Mucosa of stomach (tissue), 1 donor: ENCODE measurements at regions not wholly inside any gene's neighbourhood (a gene's known extent, or its start where the extent isn't known, plus 50 kb on each side); places are given as distances from the start of the nearest gene placed in this dataset.

ENCODE experiments used
- H3K27me3 ChIP-seq: one replicate; pipeline ENCODE4 v1.7.0; 2013; ENCODE audit warnings: mild to moderate bottlenecking, low read length; ENCODE audit not compliant: control insufficient read depth, insufficient read depth
- H3K36me3 ChIP-seq: one replicate; pipeline ENCODE4 v1.7.0; 2013; ENCODE audit warnings: low read length; ENCODE audit not compliant: control insufficient read depth, insufficient read depth
- H3K4me1 ChIP-seq: one replicate; pipeline ENCODE4 v1.7.0; 2013; ENCODE audit warnings: mild to moderate bottlenecking, low read length; ENCODE audit not compliant: control insufficient read depth, insufficient read depth
- H3K4me3 ChIP-seq: one replicate; pipeline ENCODE4 v1.7.0; 2013; ENCODE audit warnings: low read length
- H3K9ac ChIP-seq: one replicate; pipeline ENCODE4 v1.7.0; 2013; ENCODE audit warnings: mild to moderate bottlenecking, low read length, moderate library complexity
- H3K9me3 ChIP-seq: one replicate; pipeline ENCODE4 v1.7.0; 2013; ENCODE audit warnings: mild to moderate bottlenecking, low read length, moderate library complexity; ENCODE audit not compliant: control insufficient read depth
- donor health status: Pancreatic carcinoma.

DNA sequence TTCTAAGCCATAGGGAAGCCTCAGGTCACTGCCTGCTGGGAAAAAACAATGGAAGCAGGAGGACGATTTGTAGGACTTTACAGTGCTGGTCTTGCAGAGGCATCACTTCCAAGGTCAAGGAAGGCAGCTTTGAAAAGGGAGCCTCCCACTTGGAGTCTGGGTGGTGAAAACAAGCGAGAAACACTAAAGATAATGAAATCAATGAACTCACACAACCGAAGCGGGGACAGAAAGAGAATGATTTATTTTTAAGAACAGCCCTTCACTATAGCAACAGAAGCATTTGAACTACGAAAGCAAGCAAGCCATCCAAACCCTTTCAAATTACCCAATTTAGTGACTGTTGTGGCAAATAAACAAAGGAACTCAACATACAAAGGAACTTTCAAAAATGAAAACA, 227.5 kb downstream of the THBS2 start:
- Histone ChIP-seq H3K27me3 (no peaks in the 10 kb centered on the region), H3K36me3 (no peaks in the 10 kb centered on the region), H3K9ac (no peak overlapping the region), H3K9me3 (no peaks in the 10 kb centered on the region), H3K4me1 (no peaks in the 10 kb centered on the region), H3K4me3 (no peak overlapping the region)

DNA sequence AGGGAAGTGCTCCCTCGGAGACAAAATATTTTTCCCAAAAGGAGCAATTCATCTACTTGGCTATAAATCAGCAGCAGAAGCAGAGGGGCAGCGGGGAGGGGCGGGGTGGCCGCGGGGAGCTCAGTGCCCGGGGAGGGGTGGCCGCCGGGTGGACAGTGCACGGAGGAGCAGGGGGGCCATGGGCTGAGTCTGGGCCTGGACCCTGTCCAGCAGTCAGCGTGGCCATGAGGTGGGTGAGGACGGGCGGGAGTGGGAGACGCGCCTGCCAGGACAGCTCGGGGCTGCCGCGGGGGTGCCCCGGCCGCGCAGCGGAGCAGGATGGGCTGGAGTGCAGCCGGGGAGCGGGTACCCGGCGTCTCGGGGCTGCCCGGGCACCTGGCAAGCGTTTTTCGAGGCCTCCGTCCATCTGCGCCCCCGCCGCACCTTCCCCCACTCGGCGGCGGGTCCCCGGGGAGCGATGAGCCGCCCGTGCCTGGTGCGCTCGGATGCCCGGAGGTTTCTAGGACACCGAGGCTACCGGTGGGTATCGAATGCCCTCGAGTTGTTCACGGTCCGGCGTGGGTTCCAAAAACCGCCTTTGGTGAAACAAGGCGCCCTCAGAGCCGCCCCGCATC, 229.5 kb downstream of the THBS2 start:
- H3K9me3 ChIP-seq = no peaks in the 10 kb centered on the region
- no peak overlapping the region for H3K4me3 ChIP-seq
- no peak overlapping the region for H3K9ac ChIP-seq
- no peaks in the 10 kb centered on the region for H3K4me1 ChIP-seq
- H3K36me3 ChIP-seq = no peaks in the 10 kb centered on the region
- no peaks in the 10 kb centered on the region for H3K27me3 ChIP-seq

DNA sequence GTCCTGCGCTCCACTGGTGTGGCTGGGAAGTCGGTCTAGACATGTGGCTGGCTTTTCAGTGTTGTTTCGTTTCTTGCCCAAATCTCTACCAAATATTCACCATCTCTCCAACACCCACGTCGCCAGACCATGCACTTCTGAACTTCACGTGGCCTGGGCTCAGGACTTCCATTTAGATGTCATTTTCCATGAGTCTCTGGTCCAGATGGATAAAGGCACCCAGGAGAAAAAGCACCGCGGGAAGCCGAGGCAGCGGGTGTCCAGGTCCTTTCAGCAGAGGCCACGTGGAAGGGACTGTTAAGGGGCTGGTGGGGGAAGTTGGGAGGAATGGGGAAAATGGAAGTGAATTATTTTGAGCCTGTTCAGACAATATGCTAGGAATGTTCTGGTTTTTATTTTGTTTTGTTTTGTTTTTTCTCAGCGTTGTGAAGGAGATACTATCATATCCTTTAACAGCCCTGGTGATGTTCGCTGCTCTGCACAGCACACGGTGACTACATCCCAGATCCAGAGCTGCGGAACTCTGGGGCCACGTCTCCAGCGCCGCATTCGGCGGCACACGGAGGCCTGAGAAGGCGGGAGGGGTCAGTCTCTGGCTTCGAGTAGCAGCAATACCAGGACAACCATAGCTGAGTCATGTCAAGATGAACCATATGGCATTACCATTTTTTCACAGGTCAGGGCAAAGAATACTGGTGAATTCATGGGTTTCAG, 230.3 kb downstream of the THBS2 start:
- H3K9me3 ChIP-seq = no peaks in the 10 kb centered on the region
- H3K36me3 ChIP-seq = no peaks in the 10 kb centered on the region
- H3K4me1 ChIP-seq = no peaks in the 10 kb centered on the region
- no peak overlapping the region for H3K9ac ChIP-seq
- no peaks in the 10 kb centered on the region for H3K27me3 ChIP-seq
- no peak overlapping the region for H3K4me3 ChIP-seq

DNA sequence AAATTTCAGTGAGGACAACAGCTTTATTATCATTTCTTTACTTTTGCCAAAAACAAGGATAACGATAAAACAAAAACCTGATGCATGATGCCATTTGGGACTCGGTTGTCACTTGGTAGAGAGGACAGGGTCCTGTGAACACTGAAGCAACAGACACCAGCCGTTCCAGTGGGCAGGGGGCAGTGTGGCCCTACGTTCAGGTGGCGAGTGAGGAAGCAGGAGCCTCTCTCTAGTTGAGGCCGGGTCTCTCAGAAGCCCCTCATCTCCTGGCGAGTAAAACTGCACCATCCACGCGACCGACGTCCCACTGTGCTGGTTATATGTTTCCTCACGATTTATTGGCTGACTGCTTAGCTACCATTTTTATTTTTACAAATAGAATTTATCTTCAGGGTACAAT, 231.6 kb downstream of the THBS2 start:
- Histone ChIP-seq H3K4me3 (no peak overlapping the region), H3K27me3 (peaks cover 5% of the 10 kb centered on the region), H3K36me3 (no peaks in the 10 kb centered on the region), H3K9ac (no peak overlapping the region), H3K9me3 (no peaks in the 10 kb centered on the region), H3K4me1 (no peaks in the 10 kb centered on the region)

DNA sequence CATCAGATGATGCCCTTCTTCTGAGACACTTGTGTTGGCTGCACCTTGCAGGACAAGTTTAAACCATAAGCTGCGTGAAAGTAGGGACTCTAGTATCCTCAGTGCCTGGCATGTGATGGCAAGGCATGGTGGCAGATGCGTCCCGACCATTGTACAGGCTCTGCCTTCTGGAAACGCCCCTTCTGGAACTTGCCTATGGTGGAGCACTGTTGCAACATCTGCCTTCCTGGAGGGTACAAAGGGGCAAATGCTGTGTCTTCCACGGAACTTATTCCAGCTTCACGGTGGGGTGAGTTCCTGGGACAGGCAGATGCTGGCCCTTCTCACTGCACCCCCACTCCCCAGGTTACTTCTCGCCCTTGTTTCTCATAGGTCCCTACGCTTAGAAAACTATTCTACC, 232.8 kb downstream of the THBS2 start:
- Histone ChIP-seq H3K9me3 (no peaks in the 10 kb centered on the region), H3K4me1 (no peaks in the 10 kb centered on the region), H3K9ac (no peak overlapping the region), H3K27me3 (peaks cover 5% of the 10 kb centered on the region), H3K36me3 (no peaks in the 10 kb centered on the region), H3K4me3 (no peak overlapping the region)

DNA sequence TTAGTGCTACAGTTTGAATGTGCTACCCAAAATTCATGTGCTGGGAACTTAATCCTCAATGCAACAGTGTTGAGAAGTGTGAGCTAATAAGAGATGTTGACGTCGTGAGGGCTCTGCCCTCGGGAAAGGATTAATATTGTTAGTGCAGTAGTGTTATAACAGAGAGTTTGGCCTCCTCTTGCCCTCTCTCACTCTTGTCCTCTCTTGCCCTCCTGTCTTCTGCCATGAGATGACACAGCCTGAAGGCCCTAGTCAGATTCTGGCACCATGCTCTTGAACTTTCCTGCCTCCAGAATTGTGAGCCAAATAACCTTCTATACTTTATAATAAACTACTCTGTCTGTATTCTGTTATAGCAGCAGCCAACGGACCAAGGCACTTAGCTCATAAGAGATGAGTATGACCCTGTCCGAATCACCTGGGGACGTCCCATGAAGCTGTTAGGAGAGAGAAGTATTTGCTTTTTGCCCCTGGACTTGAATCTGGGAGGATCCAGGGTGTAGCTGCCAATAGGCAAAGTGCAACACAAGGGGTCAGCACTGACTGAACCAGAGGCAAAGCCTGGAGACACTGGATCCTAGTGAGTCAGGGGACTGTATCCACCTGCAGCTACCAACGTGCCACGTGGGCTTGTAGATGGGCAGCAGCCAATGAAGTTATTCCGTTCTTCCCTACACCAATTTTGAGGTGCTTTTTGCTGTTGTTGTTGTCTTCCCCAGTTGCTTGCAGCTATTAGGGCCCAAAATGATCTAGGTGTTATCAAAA, 233.7 kb downstream of the THBS2 start:
- Histone ChIP-seq H3K4me1 (no peaks in the 10 kb centered on the region), H3K9me3 (no peaks in the 10 kb centered on the region), H3K4me3 (no peak overlapping the region), H3K36me3 (no peaks in the 10 kb centered on the region), H3K9ac (no peak overlapping the region), H3K27me3 (peaks cover 5% of the 10 kb centered on the region)

DNA sequence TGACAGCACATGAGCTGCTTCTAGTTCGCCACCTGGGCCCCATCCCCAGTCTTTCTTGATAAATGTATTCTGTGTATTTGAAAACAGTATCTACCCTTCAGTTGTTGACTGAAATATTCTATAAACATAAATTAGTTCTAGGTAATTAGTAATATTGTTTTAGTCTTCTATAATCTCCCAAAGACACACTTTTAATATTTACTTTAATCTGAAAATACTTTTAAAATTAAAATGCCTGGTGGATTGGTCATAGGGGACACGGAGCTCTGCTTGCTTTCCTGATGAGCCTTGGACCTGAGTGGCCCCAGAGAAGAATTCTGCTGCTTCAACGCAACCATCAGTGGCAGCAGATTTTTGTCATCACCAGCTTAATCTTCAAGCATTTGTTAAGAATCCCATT, 234.5 kb downstream of the THBS2 start:
- Histone ChIP-seq H3K36me3 (no peaks in the 10 kb centered on the region), H3K27me3 (peaks cover 5% of the 10 kb centered on the region), H3K9ac (no peak overlapping the region)

DNA sequence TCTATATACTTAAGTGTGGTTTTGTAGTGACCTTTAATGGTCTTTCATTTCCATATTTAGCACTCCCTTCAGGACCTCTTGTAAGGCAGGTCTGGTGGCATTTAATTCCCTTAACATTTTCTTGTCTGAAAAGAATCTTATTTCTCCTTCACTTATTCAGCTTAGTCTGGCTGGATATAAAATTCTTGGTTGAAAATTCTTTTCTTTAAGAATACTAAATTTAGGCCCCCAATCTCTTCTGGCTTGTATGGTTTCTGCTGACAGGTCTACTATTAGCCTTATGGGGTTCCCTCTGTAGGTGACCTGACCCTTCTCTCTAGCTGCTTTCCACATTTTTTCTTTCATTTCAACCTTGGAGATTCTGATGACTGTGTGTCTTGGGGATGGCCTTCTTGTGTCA, 236.9 kb downstream of the THBS2 start:
- Histone ChIP-seq H3K4me3 (no peak overlapping the region), H3K4me1 (no peaks in the 10 kb centered on the region), H3K27me3 (peaks cover 5% of the 10 kb centered on the region), H3K9ac (no peak overlapping the region), H3K36me3 (no peaks in the 10 kb centered on the region), H3K9me3 (no peaks in the 10 kb centered on the region)

More for the DNA sequence above, 234.5 kb downstream of the THBS2 start:
- no peaks in the 10 kb centered on the region for H3K4me1 ChIP-seq
- H3K9me3 ChIP-seq = no peaks in the 10 kb centered on the region
- H3K4me3 ChIP-seq = no peak overlapping the region

DNA sequence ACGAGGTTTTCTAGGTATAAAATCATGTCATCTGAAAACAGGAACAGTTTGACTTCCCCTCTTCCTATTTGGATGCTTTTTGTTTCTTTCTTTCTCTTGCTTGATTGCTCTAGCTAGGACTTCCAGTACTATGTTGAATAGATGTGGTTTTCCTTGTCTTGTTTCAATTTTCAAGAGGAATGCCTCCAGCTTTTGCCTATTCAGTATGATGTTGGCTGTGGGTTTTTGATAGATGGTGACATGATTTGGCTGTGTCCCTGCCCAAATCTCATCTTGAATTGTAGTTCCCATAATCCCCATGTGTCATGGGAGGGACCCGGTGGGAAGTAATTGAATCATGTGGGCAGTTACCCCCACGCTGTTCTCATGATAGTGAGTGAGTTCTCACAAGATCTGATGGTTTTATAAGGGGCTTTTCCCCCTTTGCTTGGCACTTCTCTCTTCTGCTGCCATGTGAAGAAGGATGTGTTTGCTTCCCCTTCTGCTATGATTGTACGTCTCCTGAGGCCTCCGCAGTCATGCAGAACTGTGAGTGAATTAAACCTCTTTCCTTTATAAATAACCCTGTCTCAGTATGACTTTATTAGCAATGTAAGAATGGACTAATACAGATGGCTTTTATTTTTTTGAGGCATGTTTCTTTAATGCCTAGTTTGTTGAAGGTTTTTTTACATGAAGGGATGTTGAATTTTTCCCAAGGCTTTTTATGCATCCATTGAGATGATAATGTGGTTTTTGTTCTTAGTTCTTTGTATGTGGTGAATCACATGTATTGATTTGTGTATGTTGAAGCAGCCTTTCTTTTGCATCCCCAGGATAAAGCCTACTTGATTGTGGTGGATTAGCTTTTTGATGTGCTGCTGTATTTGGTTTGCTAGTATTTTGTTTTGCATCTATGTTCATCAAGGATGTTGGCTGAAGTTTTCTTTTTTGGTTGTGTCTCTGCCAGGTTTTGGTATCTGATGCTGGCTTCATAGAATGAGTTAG, 239.1 kb downstream of the THBS2 start:
- H3K27me3 ChIP-seq = peaks cover 5% of the 10 kb centered on the region
- no peak overlapping the region for H3K9ac ChIP-seq
- no peaks in the 10 kb centered on the region for H3K36me3 ChIP-seq
- H3K4me3 ChIP-seq = no peak overlapping the region
- no peaks in the 10 kb centered on the region for H3K9me3 ChIP-seq
- H3K4me1 ChIP-seq = no peaks in the 10 kb centered on the region

DNA sequence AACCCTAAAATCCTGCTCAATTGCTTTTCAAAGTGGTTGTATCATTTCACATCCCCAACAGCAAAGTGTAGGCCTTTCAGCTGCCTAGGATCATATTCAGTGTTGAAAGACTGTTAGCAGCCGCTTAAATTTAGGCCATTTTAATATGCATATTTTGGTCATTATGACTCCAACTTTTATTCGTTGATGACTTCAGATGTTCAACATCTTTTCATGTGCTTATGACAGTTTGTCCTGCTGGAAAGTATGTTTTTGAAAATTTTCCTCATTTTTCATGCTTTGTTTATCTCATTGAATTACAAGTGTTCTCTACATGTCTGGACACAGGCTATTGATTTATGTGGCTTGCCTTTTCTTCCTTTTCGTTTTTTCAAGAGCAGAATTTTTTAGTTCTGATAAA, 244.0 kb downstream of the THBS2 start:
- H3K4me1 ChIP-seq = no peaks in the 10 kb centered on the region
- no peak overlapping the region for H3K9ac ChIP-seq
- no peaks in the 10 kb centered on the region for H3K36me3 ChIP-seq
- no peaks in the 10 kb centered on the region for H3K27me3 ChIP-seq
- no peak overlapping the region for H3K4me3 ChIP-seq
- H3K9me3 ChIP-seq = no peaks in the 10 kb centered on the region

DNA sequence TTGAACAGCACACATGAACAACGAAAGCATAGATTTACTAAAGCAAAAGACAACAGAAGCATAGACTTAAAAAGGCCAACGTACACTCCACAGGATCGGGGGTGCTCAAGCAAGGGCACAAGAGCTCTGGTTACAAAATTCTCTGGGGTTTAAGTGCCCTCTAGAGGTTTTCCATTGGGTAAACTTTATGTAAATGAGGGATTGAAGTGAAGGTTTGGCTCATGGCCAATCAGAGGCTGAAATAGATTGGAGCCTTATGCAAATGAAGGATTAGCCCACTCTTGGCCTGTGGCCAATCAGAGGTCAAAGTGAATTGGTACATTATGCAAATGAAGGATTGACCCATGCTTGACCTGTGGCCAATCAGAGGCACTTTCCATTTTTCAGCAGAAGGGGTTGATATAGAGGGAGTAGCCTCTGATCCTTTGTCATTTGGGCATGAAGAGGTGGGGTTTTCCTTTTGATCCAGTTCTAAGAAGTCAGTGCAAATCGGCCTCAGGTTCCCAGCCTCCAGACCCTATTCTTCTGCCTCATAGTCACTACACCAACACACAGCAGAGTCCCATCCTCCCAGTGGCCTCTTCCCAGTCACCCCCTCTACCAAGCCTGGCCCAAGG, 244.9 kb downstream of the THBS2 start:
- H3K27me3 ChIP-seq = no peaks in the 10 kb centered on the region
- H3K4me1 ChIP-seq = no peaks in the 10 kb centered on the region
- no peaks in the 10 kb centered on the region for H3K36me3 ChIP-seq
- H3K4me3 ChIP-seq = no peak overlapping the region
- no peaks in the 10 kb centered on the region for H3K9me3 ChIP-seq
- no peak overlapping the region for H3K9ac ChIP-seq
